ENCODE measurements at regions not wholly inside any gene's neighbourhood (a gene's known extent, or its start where the extent isn't known, plus 50 kb on each side); places are given as distances from the start of the nearest gene placed in this dataset.

DNA sequence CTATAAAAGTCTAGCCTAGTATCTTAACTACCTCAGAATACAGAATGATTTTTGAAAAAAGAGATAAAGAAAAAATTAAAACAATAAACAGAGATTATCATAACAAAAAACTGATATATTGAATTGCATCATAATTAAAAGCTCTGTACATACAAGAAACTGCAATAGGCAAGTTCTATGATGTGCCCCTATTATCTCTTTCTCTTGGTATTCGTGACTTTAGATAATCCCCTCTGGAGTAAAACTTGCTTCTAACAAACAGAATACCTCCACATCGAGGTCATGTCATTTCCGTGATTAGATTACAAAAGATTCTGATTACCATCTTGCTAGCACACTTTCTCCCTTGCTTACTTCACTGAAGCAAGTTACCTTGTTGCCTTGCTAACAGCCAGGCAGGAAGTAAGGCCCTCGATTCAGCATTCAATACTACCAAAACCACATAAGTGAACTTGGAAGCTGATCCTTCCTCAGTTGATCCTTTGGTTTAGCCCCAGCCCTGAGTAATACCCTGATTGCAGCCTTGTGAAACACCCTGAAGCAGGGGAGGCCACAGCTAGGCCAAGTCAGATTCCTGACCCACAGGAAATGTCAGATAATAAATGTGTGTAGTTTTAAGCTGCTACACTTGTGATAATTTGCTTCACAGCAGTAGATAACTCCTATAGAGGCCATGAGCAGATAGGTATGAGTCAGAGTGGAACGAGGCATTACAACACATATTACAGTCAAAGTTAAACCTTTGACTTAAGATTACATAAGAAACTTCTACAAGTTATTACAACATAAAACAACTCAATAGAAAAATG, 53.7 kb upstream of the TMX4 start:
- DNase-seq (ENCODE audit: low read depth in 2 of 2) = peak in 1 of 2 experiments; percentile 37

DNA sequence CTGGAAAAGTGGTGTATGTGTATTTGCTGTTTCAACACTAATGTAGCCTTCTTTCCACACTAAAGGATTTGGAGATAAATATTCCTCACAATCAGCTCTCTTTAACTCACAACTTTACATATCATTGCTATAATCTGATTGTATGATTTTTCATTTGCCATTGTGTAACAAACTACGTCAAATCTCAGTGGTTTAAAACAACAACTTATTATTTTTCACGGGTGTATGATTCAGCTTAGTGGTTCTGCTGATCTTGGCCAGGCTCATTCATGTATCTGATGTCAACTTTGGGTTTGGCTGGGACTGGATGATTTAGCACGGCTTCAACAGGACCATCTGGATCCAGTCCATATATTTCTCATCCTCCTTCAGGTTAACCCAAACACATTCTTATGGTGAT, 55.4 kb upstream of the TMX4 start:
- DNase-seq (ENCODE audit: low read depth in 2 of 2) = no peak

DNA sequence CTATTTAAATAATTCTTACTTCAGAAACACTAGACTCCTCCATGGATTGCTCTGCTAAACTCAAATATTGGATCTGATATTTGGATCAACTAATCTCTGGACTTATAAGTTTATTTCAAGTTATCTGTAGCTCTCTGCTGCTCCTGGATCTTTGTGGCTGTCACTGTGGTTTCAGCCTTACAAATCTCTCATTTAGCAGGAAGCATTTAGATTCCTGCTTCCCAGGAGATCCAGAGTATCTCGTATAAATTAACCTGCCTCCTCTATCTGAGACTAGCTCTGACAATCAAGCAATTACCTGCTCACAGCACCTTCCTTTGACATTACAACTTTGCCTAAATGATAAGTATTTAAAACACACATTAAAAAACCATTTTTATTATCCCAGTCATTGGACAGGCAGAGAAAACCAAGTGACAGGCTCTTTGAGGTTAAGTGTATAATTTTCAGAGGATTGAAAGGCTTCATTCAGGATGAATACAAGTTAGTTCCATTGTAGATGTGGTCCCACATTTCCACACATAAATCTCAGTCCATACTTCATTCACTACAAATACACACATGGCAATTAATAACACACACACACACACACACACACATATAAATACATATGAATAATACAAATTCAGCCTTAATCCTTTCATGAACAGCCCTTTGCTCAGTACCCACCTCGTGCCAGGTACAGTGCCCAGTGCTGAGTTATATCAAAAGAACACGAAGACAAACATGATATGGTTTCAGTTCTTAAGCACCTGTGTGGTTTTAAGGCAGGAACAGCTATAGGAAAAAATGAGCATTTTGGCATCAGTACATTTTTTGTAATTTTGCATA, 55.5 kb upstream of the PLCB1 start:
- DNase-seq (ENCODE audit: low read depth in 2 of 2) = no peak

DNA sequence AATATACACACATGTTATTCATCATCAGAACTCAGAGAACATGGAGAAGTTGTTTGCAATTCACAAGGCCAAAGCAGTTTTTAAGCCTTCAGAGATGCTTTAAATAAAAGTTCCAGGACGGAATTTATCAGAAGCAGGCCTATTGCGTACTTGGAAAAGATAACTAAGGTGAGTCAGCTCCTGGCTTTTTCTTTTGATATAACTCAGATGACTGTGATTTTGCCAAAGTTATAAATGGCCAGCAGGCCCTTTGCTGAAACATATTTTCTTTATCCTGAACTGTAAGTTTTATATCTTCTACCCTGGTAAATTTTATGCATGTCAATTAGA, 55.0 kb upstream of the PLCB1 start:
- DNase-seq (ENCODE audit: low read depth in 2 of 2) = no peak

DNA sequence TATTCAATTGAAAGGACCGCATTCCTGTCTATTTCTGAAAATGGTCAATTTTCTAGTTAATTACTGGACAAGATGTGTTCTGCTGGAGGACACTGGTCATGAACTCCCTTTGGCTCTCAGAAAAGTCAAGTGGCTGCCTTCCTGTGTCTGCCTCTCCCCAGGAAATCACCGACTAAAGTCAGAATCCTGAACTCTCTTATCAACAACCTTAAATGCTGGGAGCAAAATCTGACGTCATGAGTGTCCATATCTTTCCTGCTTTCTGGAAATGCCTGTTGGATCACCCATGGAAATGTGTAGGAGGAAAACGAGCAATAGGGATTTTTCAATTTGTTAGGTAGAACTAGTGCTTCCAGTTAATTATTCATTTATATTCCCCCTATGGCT, 53.5 kb upstream of the PLCB1 start:
- no peak for DNase-seq (ENCODE audit: low read depth in 2 of 2)

DNA sequence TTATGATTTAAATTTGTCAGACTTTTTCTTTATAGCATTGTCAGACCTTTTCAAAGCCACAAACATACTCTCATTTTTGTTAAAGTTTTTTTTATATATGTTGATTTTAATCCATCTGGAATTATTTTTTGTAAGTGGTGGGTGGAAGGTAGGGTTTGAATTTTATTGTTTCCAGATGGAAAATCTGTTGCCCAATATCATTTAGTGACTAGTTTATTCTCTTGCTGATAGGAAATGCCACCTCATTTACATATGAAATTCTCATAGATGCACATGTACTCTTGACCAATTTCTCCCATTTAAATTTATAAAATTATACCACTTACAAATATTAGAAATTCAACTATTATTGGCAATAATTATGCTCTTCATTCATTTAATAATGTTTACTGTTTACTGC, 52.1 kb upstream of the PLCB1 start:
- no peak for DNase-seq (ENCODE audit: low read depth in 2 of 2)

DNA sequence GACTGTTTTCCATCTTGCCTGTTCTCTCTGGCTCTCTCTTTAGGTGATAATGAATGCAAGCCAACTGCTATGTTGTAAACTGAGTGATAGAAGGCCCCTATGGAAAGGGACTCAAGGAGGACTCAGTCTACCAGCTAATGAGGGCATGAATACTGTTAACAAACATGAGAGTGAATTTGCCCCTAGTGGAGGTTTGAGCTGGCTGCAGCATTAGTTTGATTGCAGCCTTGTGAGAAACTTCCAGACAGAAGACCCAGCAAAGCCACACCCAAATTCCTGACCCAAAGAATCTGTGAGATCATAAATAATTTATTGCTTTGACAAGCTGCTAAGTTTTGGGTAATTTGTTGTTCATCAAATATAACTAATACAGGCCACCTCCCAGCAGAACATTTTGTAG, 50.0 kb upstream of the PLCB1 start:
- DNase-seq (ENCODE audit: low read depth in 2 of 2) = no peak
